ENCODE measurements at regions not wholly inside any gene's neighbourhood (a gene's known extent, or its start where the extent isn't known, plus 50 kb on each side); places are given as distances from the start of the nearest gene placed in this dataset.

GRCh38 chr9:96079779-96080178 lies 204.3 kb downstream of the ERCC6L2 start:
- TF ChIP-seq, protein P1, sequence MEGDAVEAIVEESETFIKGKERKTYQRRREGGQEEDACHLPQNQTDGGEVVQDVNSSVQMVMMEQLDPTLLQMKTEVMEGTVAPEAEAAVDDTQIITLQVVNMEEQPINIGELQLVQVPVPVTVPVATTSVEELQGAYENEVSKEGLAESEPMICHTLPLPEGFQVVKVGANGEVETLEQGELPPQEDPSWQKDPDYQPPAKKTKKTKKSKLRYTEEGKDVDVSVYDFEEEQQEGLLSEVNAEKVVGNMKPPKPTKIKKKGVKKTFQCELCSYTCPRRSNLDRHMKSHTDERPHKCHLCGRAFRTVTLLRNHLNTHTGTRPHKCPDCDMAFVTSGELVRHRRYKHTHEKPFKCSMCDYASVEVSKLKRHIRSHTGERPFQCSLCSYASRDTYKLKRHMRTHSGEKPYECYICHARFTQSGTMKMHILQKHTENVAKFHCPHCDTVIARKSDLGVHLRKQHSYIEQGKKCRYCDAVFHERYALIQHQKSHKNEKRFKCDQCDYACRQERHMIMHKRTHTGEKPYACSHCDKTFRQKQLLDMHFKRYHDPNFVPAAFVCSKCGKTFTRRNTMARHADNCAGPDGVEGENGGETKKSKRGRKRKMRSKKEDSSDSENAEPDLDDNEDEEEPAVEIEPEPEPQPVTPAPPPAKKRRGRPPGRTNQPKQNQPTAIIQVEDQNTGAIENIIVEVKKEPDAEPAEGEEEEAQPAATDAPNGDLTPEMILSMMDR (IDR thresholded peaks at IDR 0.05; ENCODE audit: borderline replicate concordance, extremely low read depth, low read length, poor library complexity, severe bottlenecking): no peak
- TF ChIP-seq EZH2 (IDR thresholded peaks at IDR 0.05; ENCODE audit: borderline replicate concordance, low read depth, low read length, severe bottlenecking): no peak

All from DND-41 (cell line).